ENCODE measurements at regions not wholly inside any gene's neighbourhood (a gene's known extent, or its start where the extent isn't known, plus 50 kb on each side); places are given as distances from the start of the nearest gene placed in this dataset.

DNA sequence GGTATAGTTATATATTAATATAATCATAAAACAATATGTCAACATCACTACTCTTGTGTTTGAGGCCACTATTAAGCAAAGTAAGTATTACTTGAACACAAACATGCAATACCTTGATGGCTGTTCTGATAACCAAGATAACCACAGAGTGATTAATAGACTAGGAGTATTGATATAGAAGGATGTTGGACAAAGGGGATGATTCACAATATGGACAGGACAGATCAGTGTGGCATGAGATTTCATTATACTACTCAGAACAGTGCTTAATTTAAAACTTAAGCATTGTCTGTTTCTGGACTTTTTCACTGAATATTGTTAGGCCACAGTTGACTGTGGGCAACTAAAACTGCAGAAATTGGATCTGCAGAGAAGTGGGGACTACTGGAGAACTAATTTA, 384.2 kb downstream of the SLITRK1 start:
- Histone ChIP-seq H3K9me3 (ENCODE audit: control insufficient read depth, insufficient read depth, low read length) (no peaks in the 10 kb centered on the region), H4K91ac (ENCODE audit: insufficient read depth, low read depth, low read length) (no peak overlapping the region), H3K79me1 (ENCODE audit: low read depth in 1 of 2, low read length in 2 of 2) (no peaks in the 10 kb centered on the region), H4K5ac (ENCODE audit: low read depth, low read length) (no peak overlapping the region), H4K8ac (ENCODE audit: low read depth in 2 of 2, low read length in 2 of 2) (no peak overlapping the region), H3K18ac (ENCODE audit: low read depth, low read length) (no peak overlapping the region), H3K56ac (ENCODE audit: extremely low read depth, insufficient read depth, low read length) (no peak overlapping the region), H3K4me2 (ENCODE audit: low read depth, low read length) (no peak overlapping the region), H3K27me3 (ENCODE audit: control insufficient read depth, insufficient read depth, low read length) (no peaks in the 10 kb centered on the region), H2BK20ac (ENCODE audit: low read depth, low read length) (no peak overlapping the region), H2BK15ac (ENCODE audit: low read depth, low read length) (no peak overlapping the region), H3K9ac (ENCODE audit: low read depth, low read length) (no peak overlapping the region), H3K4me3 (ENCODE audit: insufficient read depth, low read depth, low read length) (no peak overlapping the region), H3K23ac (ENCODE audit: low read depth, low read length) (no peak overlapping the region), H2AK5ac (ENCODE audit: low read depth, low read length) (no peak overlapping the region), H4K20me1 (ENCODE audit: insufficient read depth, low read length) (no peaks in the 10 kb centered on the region), H3K4ac (ENCODE audit: low read depth, low read length) (no peak overlapping the region), H3K9me1 (ENCODE audit: insufficient read depth, low read length) (no peaks in the 10 kb centered on the region), H3K36me3 (ENCODE audit: control insufficient read depth, insufficient read depth, low read length) (no peaks in the 10 kb centered on the region), H2BK5ac (ENCODE audit: low read depth, low read length, poor library complexity, severe bottlenecking) (no peak overlapping the region), H2AFZ (replicated peaks; ENCODE audit: low read length, poor library complexity) (no peak overlapping the region), H3K27ac (ENCODE audit: insufficient read depth, low read length) (no peak overlapping the region), H3K4me1 (ENCODE audit: control insufficient read depth, insufficient read depth, low read length) (no peaks in the 10 kb centered on the region), H3K14ac (replicated peaks; ENCODE audit: low read depth, low read length) (no peak overlapping the region), H2AK9ac (replicated peaks; ENCODE audit: low read depth, low read length, poor library complexity) (no peak overlapping the region), H2BK120ac (ENCODE audit: low read depth, low read length) (no peak overlapping the region)
- in situ Hi-C loops (cut with MboI; ENCODE audit: low sequenced_read_pairs), result no loop called here
- ATAC-seq (ENCODE audit: low read depth) (no peak), DNase-seq (no peak)
- BruUV-seq (replicated peaks), result no TSS peak
- TF ChIP-seq, protein P1, sequence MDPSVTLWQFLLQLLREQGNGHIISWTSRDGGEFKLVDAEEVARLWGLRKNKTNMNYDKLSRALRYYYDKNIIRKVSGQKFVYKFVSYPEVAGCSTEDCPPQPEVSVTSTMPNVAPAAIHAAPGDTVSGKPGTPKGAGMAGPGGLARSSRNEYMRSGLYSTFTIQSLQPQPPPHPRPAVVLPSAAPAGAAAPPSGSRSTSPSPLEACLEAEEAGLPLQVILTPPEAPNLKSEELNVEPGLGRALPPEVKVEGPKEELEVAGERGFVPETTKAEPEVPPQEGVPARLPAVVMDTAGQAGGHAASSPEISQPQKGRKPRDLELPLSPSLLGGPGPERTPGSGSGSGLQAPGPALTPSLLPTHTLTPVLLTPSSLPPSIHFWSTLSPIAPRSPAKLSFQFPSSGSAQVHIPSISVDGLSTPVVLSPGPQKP (IDR thresholded peaks at IDR 0.05; ENCODE audit: borderline replicate concordance, low read depth, low read length), result no peak
- no peak for TF ChIP-seq MAZ (IDR thresholded peaks at IDR 0.05; ENCODE audit: borderline replicate concordance, low read depth, low read length)
- TF ChIP-seq CEBPB (IDR thresholded peaks at IDR 0.05; ENCODE audit: low read depth, low read length), result no peak
- TF ChIP-seq POLR2A (IDR thresholded peaks at IDR 0.05; ENCODE audit: low read depth, low read length), result no peak
- POLR2A ChIA-PET (ENCODE audit: unreplicated experiment), result no interaction called here
- dilution Hi-C loops (cut with HindIII; ENCODE audit: low sequenced_read_pairs, unreplicated experiment), result no loop called here
- intact Hi-C loops (cut with micrococcal nuclease), result no loop called here
- CTCF ChIA-PET, result no interaction called here

Data from IMR-90 (cell line).